CD14-positive monocyte (primary cell): ENCODE measurements at regions not wholly inside any gene's neighbourhood (a gene's known extent, or its start where the extent isn't known, plus 50 kb on each side); places are given as distances from the start of the nearest gene placed in this dataset.

ENCODE experiments used
- DNase-seq, 3 donors: peaks; one replicate each; pipeline ENCODE4 v3.0.0-alpha.2; 2011 to 2022
- H2AFZ ChIP-seq: 2 replicates; pipeline ENCODE4 v1.6.0; 2012; ENCODE audit warnings: mild to moderate bottlenecking, low read depth, low read length, inconsistent platforms; ENCODE audit not compliant: insufficient read depth, poor library complexity, severe bottlenecking
- H3K27ac ChIP-seq, 2 donors: 1 replicate in 1 of 2; 2 replicates in 1 of 2; pipeline ENCODE4 v1.5.1; 2012 to 2013; ENCODE audit warnings: low read length in 2 of 2, control low read depth in 1 of 2, inconsistent platforms in 1 of 2, low read depth in 1 of 2, mild to moderate bottlenecking in 1 of 2
- H3K27me3 ChIP-seq, 2 donors: one replicate each; pipeline versions ENCODE4 v1.6.0 to v1.6.1; 2011 to 2013; ENCODE audit warnings: low read length in 2 of 2; ENCODE audit not compliant: control insufficient read depth in 2 of 2, insufficient read depth in 2 of 2
- H3K36me3 ChIP-seq, 2 donors: replicated peaks in 1 of 2; 1 replicate in 1 of 2; 2 replicates in 1 of 2; pipeline versions ENCODE4 v1.5.1 to v1.6.1; 2012 to 2013; ENCODE audit warnings: low read length in 2 of 2, control low read depth in 1 of 2, inconsistent platforms in 1 of 2, mild to moderate bottlenecking in 1 of 2; ENCODE audit not compliant: insufficient read depth in 2 of 2, control insufficient read depth in 1 of 2
- H3K4me1 ChIP-seq, 2 donors: 1 replicate in 1 of 2; 2 replicates in 1 of 2; pipeline versions ENCODE4 v1.5.1 to v1.6.1; 2012 to 2013; ENCODE audit warnings: low read length in 2 of 2, control low read depth in 1 of 2, inconsistent platforms in 1 of 2, mild to moderate bottlenecking in 1 of 2, moderate library complexity in 1 of 2; ENCODE audit not compliant: insufficient read depth in 2 of 2, control insufficient read depth in 1 of 2
- H3K4me2 ChIP-seq: replicated peaks from 2 replicates; pipeline ENCODE3; 2012; ENCODE audit warnings: low read length, moderate library complexity, mild to moderate bottlenecking; ENCODE audit not compliant: poor library complexity, severe bottlenecking; ENCODE audit errors: extremely low read depth
- H3K4me3 ChIP-seq, 3 experiments: fragments of 200-600 bp in 1 of 3; sonication (generic) in 1 of 3; replicated peaks in 1 of 3; 1 replicate in 2 of 3; 2 replicates in 1 of 3; pipeline ENCODE4 v1.5.1; 2011 to 2013; ENCODE audit warnings: low read length in 3 of 3, mild to moderate bottlenecking in 3 of 3, control low read depth in 2 of 3, low read depth in 2 of 3, inconsistent platforms in 1 of 3, moderate library complexity in 1 of 3
- H3K79me2 ChIP-seq: 2 replicates; pipeline ENCODE4 v1.6.0; 2012; ENCODE audit warnings: mild to moderate bottlenecking, control low read depth, inconsistent platforms, low read length, moderate library complexity; ENCODE audit not compliant: insufficient read depth
- H3K9ac ChIP-seq: 2 replicates; pipeline ENCODE4 v1.6.0; 2017; ENCODE audit warnings: low read length, mild to moderate bottlenecking; ENCODE audit not compliant: insufficient read depth, poor library complexity, severe bottlenecking
- H3K9me3 ChIP-seq, 2 donors: replicated peaks in 1 of 2; 1 replicate in 1 of 2; 2 replicates in 1 of 2; pipeline versions ENCODE4 v1.5.1 to v1.6.1; 2012 to 2013; ENCODE audit warnings: low read length in 2 of 2, control low read depth in 1 of 2; ENCODE audit not compliant: control insufficient read depth in 1 of 2, insufficient read depth in 1 of 2
- H4K20me1 ChIP-seq: 2 replicates; pipeline ENCODE4 v1.6.0; 2012; ENCODE audit warnings: mild to moderate bottlenecking, low read length, control low read depth, moderate library complexity; ENCODE audit not compliant: insufficient read depth
- H3K27ac Mint-ChIP-seq, 7 donors: one replicate each; pipeline ENCODE4 v1.8.0; 2020; ENCODE audit warnings: mild to moderate bottlenecking in 7 of 7, mixed read lengths in 7 of 7, moderate library complexity in 6 of 7, inconsistent platforms in 2 of 7
- H3K27me3 Mint-ChIP-seq, 3 donors: one replicate each; pipeline ENCODE4 v1.8.0; 2021 to 2022; ENCODE audit warnings: low read depth in 3 of 3, mild to moderate bottlenecking in 3 of 3, mixed read lengths in 3 of 3, moderate library complexity in 3 of 3, inconsistent platforms in 1 of 3
- H3K36me3 Mint-ChIP-seq, 2 donors: one replicate each; pipeline ENCODE4 v1.8.0; 2020; ENCODE audit warnings: mixed read lengths in 2 of 2, inconsistent platforms in 1 of 2, mild to moderate bottlenecking in 1 of 2
- H3K4me1 Mint-ChIP-seq: one replicate; pipeline ENCODE4 v1.8.0; 2020; ENCODE audit warnings: mild to moderate bottlenecking, mixed read lengths
- H3K4me3 Mint-ChIP-seq, 2 donors: one replicate each; pipeline ENCODE4 v1.8.0; 2020; ENCODE audit warnings: mild to moderate bottlenecking in 2 of 2, mixed read lengths in 2 of 2, moderate library complexity in 1 of 2
- H3K9me3 Mint-ChIP-seq, 7 donors: one replicate each; pipeline ENCODE4 v1.8.0; 2020 to 2022; ENCODE audit warnings: mixed read lengths in 7 of 7, mild to moderate bottlenecking in 6 of 7, moderate library complexity in 6 of 7, inconsistent platforms in 2 of 7
- CTCF ChIP-seq: fragments of 200-600 bp; IDR thresholded peaks from one replicate; pipeline ENCODE4 v1.8.0; 2022; ENCODE audit warnings: antibody characterized with exemption, mild to moderate bottlenecking
- WGBS: methylation state at CpG from one replicate; pipeline ENCODE4 v1.1.5; 2013; ENCODE audit warnings: missing lambda C conversion rate; ENCODE audit not compliant: insufficient coverage; 5-methylcytosine and 5-hydroxymethylcytosine counted together
- intact Hi-C, 2 donors: fragments of 100-400 bp; cut with micrococcal nuclease; formaldehyde crosslinking; loops; one replicate each; pipeline versions ENCODE4 v1.15.0 to v1.15.1; 2023

GRCh38 chr6:132907231-132907630 lies 92.9 kb downstream of the RPS12 start:
- Mint-ChIP-seq H3K27me3 (peaks cover 0 to 2% (median 2%) of the 10 kb centered on the region in 3 donors), H3K27ac (no peak overlapping the region), H3K4me3 (no peak overlapping the region), H3K36me3 (no peaks in the 10 kb centered on the region), H3K4me1 (no peaks in the 10 kb centered on the region), H3K9me3 (peaks cover 0 to 2% (median 0%) of the 10 kb centered on the region in 7 donors)
- Histone ChIP-seq H3K27me3 (no peaks in the 10 kb centered on the region), H3K4me3 (no peak overlapping the region), H3K4me2 (no peak overlapping the region), H3K27ac (no peak overlapping the region), H3K4me1 (no peaks in the 10 kb centered on the region), H2AFZ (no peak overlapping the region), H4K20me1 (no peaks in the 10 kb centered on the region), H3K9me3 (no peaks in the 10 kb centered on the region), H3K9ac (no peak overlapping the region), H3K79me2 (no peaks in the 10 kb centered on the region), H3K36me3 (no peaks in the 10 kb centered on the region)
- no peak for DNase-seq
- no CpG with 5 or more reads among the region's 1 CpG for WGBS
- TF ChIP-seq CTCF: no peak
- intact Hi-C loops: no loop called here

GRCh38 chr6:132907914-132908313 lies 93.5 kb downstream of the RPS12 start:
- no peak overlapping the region for H3K27ac ChIP-seq
- TF ChIP-seq CTCF: no peak
- H3K4me1 ChIP-seq: no peaks in the 10 kb centered on the region
- H2AFZ ChIP-seq: no peak overlapping the region
- no peak overlapping the region for H3K4me3 Mint-ChIP-seq
- H3K9me3 Mint-ChIP-seq: peaks cover 0 to 2% (median 0%) of the 10 kb centered on the region in 7 donors
- H4K20me1 ChIP-seq: no peaks in the 10 kb centered on the region
- no peaks in the 10 kb centered on the region for H3K79me2 ChIP-seq
- no peak overlapping the region for H3K9ac ChIP-seq
- no peak overlapping the region for H3K4me3 ChIP-seq
- DNase-seq: no peak
- peaks cover under 1 to 2% (median 2%) of the 10 kb centered on the region in 3 donors for H3K27me3 Mint-ChIP-seq
- intact Hi-C loops: no loop called here
- H3K4me1 Mint-ChIP-seq: no peaks in the 10 kb centered on the region
- no peak overlapping the region for H3K27ac Mint-ChIP-seq
- H3K27me3 ChIP-seq: no peaks in the 10 kb centered on the region
- no CpG with 5 or more reads among the region's 7 CpGs for WGBS
- H3K9me3 ChIP-seq: no peaks in the 10 kb centered on the region
- H3K4me2 ChIP-seq: no peak overlapping the region
- no peaks in the 10 kb centered on the region for H3K36me3 ChIP-seq
- H3K36me3 Mint-ChIP-seq: no peaks in the 10 kb centered on the region
